Inferior parietal cortex (tissue), 1 donor: ENCODE measurements at regions not wholly inside any gene's neighbourhood (a gene's known extent, or its start where the extent isn't known, plus 50 kb on each side); places are given as distances from the start of the nearest gene placed in this dataset.

Experiments
- DNase-seq: peaks from one replicate; pipeline ENCODE4 v3.0.0-alpha.2; 2016; ENCODE audit errors: extremely low spot score

GRCh38 chrX:10288373-10288975, 131.7 kb downstream of the CLCN4 start:
- no peak for DNase-seq

DNA sequence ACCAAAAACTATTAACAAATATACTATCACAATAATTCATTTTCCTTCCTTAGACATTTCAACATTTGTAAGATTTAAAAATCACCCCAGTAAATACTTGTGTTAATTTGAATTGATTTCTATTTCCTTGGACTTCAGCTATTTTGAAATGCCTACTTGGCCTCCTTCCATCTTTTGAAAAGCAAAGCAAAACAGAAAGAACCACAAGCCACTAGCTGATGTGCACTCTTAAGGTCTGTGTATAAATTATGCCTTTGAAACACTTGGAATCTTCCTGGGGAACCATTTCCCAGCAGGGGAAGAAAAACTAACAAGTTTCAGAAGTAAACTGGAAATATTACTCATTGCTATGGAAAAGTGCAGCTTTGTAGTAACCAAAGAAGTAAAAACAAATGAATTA, 139.8 kb downstream of the CLCN4 start:
- DNase-seq, result no peak

GRCh38 chrX:10310511-10310910, 153.7 kb downstream of the CLCN4 start:
- no peak for DNase-seq

DNA sequence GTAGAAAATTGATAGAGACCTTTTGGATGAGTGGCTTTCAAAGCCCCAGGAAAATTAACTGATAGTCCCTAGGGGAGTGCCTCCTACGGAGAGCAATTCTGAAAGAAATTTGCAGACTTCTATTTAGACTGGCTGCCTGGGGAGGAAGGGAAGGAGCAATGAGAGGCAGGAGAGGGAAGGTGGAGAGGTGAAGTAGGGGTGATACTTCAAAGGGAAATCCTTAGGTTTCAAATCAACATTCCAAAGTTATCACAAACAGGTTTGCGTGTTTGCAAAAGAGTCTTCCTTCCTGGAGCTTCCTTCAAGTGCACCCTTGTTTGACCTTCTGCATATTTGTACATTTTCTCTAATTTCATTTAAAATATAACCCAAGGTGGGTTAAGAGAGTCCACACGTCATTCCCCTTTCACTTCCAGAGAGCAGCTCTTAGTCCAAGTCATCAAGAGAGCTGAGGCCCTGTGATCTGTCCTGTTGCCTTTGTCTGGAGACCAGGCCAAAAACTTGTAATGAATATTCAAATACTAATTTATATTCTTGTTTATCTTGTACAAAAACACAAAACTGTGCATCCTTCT, 157.8 kb downstream of the CLCN4 start:
- DNase-seq, result no peak

- DNase-seq, result no peak
Measured at GRCh38 chrX:10325611-10326010, 168.8 kb downstream of the CLCN4 start.

DNA sequence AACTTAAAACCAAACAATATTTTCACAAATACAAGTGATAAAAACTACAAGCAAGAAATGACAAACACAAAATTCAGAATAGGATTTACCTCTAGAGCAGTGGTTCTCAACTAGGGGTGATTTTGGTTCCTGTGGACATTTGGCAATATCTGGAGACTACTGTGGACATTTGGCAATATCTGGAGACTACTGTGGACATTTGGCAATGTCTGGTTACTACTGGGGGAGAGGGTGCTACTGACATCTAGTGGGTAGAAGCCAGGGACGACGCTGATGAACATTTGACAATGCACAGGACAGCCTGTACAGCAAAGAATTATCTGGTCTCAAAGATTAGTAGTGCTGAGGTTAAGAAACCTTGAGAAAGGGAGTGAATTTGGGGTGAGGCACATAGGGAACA, 169.8 kb downstream of the CLCN4 start:
- peak; percentile 1 for DNase-seq

DNA sequence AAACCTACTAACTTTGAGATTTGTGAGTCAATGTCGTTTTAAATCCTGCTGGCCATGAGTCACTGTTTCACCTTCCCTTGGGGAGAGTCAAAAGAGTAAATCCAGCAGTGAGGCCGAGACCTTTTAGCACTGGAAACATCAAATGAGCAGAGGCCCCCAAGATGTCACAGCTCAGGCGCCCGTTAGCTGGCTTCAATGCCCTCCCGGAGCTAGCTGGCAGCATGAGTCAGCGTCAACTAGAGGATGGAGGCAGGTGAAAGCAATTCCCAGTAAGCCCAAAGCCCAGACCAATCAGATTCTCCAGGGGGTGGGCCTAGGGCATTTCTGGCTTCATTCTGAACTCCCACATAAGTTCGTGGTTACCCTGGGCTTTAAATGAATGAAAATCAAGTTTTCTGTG, 170.9 kb downstream of the CLCN4 start:
- no peak for DNase-seq

DNA sequence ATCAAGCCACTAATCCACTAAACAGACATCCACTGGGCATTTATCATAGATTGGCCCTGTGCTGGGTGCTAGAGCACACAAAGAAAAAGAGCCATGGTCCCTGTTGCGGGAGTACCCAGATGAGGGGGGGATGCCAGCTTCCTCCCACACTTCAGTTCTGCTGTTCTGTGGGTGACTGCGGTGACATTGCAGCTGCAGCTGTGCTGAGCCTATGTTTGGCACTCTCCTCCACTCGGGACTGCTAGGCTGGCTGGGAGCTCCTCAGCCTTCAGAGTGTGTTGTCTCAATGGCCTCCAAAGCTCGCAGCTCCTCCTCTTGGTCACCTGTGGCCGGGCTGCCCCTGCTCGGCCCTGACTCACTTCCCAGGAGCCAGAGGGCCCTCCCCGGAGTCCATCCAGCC, 173.2 kb downstream of the CLCN4 start:
- DNase-seq, result no peak

DNA sequence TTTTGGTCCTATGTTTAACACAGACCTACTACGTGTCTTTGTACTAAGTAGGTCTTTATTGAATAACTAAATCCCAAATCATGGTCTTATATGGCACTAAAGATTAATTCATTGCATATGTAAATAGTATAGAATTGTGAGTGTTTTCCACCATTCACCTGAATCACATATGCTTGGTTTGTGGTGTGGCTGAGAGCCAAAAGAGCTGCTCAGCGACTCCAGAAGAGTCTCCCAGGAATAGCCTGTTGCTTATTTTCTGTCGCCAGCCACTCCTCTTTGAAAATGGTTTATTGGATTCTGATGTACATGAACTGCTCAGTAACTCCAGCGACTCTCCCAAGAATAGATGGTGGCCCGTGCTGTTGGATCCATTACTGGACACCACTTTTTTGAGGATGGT, 184.5 kb downstream of the CLCN4 start:
- no peak for DNase-seq

DNA sequence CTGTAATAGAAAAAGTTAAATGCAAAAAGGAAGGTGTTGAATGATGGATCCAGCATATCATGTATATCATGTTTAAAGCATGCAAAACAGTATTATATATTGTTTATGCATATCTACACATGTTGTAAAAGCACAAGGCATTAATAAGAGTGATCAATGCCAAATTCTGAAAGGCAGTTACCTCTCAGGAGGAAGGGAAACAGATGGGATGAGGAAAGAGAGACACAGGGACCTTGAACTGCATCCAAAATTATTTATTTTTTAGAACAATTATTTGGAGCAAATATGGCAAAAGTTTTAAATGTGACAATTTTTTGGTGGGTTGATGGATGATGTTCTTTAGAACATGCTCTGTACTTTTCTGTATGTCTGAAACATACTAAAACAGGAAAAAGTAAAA, 193.4 kb downstream of the CLCN4 start:
- DNase-seq, result no peak

DNA sequence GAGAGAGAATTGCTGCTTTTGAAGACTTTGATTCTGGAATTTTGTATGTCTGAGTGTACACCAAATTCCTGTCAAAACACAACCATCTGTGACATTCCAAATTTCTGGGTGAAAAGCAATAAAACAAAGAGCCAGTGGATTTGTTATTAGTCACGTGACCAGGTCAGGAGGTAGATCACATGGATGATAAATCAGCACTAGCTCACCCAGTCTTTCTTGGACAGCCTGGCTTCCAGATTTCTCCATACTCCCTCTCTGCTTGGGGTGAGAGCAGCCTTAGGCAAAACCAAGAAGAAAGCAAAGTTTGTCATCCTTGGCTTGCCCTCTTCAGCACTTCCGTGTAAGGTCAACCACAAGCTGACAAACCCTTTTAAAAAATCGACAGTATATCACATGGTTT, 194.2 kb downstream of the CLCN4 start:
- DNase-seq, result no peak

DNA sequence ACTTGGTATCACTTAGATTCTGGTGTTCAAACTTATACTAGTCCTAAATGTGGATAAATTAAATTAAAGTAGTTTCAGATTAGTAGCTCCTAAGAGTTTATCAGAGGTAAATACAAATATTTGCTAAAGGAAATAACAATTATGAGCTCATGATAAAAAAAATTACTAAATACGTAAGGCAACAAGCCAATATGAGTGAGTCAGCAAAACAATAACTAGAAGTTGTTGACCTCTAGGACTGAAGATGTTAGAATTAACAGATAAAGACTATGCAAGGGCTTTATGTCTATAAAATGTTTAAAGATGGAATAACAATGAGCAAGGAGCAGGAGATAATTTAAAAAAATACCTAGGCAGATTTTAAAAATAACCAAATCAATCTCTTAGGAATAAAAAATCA, 195.8 kb downstream of the CLCN4 start:
- no peak for DNase-seq

DNA sequence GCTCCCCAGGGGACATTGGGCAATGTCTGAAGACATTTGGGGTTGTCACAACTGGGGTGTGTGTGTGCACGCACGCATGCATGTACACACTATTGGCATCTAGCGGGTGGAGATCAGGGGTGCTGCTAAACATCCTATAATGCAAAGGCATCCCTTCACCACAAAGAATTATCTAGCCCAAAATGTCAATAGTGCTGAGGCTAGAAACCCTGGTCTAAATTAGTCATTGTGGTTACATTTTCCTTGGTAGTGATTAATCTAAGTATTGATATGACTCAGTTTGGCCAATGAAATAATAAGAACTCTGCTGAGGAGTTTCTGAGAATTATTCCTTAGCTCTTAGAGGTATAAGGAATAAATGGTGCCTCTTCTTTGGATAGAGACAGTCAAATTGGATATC, 200.2 kb downstream of the CLCN4 start:
- DNase-seq, result no peak

GRCh38 chrX:10358958-10359357, 202.2 kb downstream of the CLCN4 start:
- DNase-seq, result no peak

- no peak for DNase-seq
Measured at GRCh38 chrX:10360116-10360515, 203.3 kb downstream of the CLCN4 start.

DNA sequence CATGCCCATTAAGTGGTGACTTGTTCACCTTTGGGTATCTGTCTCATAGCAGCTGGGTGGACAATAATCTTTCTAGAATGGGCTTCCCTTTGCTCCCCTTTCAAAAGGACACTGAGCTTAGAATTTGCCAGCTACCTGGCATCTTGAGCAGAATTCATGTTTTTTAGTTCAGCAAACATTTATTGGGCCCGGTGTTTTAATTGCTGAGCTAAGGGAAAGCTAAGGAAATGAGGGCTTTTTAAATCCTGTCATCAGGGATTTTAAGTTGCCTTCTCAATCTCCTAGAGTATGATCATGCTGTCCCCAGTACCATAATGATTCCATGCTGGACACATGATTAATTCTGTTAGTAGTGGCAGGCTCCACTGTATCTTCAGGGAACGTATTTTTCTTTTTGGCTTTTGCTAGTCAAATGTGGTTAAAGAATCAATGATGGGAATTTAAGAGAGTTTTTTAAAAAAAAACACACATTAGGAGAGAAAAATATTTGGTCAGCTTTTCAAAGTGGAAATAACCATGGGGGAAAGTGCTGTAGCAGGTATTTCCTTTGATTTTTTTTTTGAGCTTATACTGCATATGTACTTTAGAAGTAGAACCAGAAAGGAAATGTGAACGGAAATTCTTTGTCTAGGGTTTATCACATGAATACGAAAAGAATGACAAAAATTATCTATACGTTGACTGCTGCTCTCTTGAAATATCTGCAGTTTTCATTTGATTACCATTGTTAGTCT, 208.9 kb downstream of the CLCN4 start:
- DNase-seq, result no peak

- DNase-seq, result no peak
Measured at GRCh38 chrX:10367406-10367805, 210.6 kb downstream of the CLCN4 start.

DNA sequence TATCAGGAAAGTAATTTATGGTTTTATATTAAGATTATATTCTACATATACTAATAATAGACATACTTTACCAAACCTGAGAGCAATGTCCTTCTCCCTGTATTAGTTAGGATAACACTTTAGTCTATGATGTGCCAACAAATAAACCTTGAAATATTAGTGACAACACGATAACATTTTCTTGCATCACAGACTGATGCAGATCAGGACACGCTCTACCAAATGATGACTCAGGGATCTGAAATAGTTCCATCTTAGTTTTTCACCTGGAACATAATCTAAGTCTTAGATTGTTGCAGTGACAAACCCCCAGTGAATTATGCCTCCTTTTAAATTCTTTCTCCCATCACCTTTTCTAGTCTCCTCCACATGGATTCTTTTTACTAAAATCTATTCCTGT, 214.2 kb downstream of the CLCN4 start:
- no peak for DNase-seq

GRCh38 chrX:10377427-10377826, 220.7 kb downstream of the CLCN4 start:
- no peak for DNase-seq

DNA sequence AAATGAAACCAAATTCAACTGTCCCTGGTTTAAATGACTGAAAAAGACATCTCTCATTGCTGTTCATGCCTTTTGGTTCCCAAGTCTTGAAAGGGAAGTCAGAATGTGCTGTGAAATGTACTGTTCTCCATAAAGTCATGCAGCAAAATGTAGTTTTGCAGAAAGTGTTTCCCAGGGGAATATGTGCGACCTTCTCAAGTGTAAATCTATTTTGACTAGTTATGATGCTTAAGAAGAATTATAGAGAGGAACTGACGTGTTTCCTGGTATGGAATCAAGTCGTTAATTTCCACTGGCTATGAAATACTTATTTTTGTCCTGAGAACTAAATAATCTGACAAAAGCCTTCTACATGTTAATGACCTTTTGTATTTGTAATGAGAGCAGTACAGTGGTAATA, 223.1 kb downstream of the CLCN4 start:
- DNase-seq, result no peak

DNA sequence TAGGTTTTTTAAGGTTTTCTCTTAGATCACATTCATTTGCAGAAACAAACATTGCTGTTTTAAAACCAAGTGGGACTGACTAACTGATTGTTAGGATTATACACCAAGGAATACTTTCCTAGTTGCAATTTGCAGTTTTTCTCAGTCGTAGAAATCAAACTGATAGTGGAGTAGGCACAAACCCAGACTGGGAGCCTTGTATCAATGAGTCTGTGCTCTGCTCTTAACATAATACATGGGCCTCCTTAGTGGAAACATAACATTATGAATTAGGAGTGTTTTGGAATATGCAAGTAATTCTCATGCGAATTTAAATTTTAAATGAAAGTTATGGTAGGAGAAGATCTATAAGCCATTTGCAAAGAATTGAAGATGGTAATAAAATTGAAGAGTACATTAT, 223.5 kb downstream of the CLCN4 start:
- no peak for DNase-seq

GRCh38 chrX:10381193-10381592, 224.4 kb downstream of the CLCN4 start:
- no peak for DNase-seq

DNA sequence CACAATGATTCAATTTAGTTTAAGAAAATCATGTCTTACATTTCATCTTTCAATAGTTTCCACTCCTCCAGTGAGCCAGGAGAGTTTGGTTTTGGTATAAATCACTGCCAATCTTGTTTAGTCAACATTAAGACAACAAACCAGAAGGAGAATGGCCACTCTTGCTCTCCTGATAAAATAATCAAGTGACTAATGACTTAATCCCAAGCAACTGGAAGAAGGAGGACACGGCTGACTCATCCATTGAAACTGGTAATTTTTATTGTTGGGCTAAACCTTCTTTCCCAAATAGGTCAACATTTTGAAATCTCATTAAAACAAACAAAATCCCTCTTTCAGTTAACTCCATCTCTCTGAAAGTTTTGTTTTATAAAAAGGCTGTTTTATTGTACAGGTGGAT, 230.2 kb downstream of the CLCN4 start:
- no peak for DNase-seq

DNA sequence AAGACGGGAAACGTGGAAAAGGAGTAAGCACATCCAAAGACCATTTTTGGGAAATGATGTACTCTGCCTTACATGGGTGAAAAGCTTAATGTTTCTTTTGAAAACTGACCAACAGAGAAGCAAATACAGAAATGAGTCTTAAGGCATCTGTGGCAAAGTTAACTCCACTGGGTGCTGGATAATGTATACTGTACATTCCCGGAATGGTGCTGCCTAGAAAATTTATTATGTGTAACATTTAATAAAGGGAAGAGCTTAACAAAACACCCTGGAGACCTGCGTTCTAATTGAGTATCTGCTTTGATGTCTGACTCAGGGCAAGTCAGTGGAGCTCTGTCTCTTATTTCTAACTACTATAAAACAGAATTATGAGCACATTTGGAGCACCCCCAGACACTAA, 230.2 kb downstream of the MID1 start:
- no peak for DNase-seq
